GM21717 (cell line): ENCODE measurements at regions not wholly inside any gene's neighbourhood (a gene's known extent, or its start where the extent isn't known, plus 50 kb on each side); places are given as distances from the start of the nearest gene placed in this dataset.
"Not testable (repeated sequence)": the region's sequence is repeated elsewhere in the genome, so short reads cannot be mapped to it uniquely, and the experiment has no call there.

Experiments
- ATAC-seq: cut with Tn5 transposase; IDR thresholded peaks from one replicate; pipeline ENCODE4 v1.9.1; 2021; ENCODE audit warnings: mild to moderate bottlenecking, moderate library complexity; ENCODE audit not compliant: unreplicated experiment

DNA sequence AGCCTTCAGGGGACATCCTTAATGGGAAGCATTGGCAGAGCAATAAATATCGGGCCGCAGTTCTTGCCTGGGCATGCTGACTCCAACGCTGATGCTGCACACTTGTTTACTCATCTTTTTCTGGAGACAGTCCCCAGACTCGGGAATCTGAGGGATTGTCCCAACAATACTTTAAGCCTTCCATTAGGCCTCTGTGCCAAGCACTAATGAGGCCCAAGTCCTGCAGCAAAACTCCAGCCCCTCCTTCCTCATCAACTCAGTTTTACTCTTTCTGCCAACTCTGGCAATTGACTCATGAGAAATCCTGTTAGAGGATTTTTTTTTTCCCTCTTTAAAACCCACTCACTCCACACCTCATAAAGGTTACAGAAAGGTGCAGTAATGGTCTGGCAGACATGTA, 233.4 kb upstream of the PELI2 start:
- no peak for ATAC-seq

DNA sequence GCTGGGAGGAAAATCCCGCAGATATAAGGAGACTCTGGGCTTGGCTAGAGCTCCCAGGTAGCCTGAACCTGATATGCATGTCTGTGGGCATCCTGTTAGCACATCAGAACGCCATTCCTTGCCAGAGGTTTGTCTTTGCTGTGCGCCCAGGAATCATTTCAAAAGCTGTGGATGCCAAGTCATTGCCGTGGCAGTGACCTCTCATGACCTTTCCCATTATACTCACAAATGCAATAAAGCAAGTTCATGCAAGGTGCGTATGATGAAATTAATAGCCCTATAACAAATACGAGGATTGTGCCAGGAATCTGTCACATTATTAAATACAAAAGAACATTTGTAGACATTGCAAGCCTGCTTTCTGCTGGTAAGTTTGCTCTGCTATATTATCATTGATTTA, 229.1 kb upstream of the PELI2 start:
- no peak for ATAC-seq

DNA sequence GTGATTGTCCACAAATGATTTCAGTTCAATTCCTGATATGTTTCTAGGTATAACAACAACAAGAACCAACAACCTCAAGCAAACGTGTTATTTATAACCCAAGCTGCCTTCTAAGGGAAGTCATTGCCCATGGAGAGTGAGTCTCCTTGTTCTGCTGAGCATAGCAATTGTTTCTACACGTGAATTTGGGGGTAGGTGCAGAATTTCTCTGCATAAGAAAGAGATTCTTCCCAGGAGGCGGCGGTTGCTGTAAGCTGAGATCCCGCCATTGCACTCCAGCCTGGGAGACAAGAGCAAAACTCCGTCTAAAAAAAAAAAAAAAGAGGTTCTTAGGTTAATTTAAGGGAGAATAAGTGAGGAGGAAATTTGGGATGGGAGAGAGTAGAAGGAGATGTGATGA, 226.5 kb upstream of the PELI2 start:
- ATAC-seq = no peak

DNA sequence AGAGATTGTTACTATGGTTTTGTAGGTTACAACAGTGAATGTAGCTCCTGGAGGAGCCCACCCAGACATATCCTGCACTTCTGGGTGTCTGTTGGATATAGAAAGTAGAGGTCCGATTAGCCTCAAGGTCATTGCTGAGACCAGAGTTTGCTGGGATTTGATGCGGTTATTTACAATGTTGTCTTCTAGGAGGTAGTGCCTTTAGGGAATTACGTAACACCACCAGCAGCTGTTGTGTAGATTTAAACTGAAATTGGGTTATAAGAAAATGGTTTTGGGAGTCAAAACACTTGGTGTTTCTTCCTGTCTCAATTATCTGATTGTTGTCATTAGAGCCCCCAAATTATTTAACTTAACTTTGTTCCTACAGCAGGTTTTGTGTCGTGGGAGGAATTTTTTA, 225.3 kb upstream of the PELI2 start:
- ATAC-seq = no peak

DNA sequence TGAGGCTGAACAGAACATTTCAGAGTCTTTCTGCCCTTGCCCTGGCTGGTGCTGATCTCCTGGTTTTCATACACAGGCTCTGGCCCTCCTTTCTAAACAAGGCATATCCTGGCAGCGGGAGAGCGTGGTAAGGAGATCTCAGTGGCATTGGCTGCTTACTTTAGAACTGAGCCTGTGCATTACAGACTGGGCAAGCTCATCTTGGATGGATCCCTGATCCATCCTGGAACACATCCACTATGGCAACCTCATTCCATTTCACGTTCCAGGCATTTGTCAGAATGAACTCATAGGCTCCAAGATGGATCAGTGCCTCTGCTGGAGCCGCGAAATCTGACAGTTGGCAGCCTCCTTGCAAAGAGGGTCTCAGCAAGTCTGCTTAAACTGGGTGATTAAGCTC, 224.5 kb upstream of the PELI2 start:
- no peak for ATAC-seq

DNA sequence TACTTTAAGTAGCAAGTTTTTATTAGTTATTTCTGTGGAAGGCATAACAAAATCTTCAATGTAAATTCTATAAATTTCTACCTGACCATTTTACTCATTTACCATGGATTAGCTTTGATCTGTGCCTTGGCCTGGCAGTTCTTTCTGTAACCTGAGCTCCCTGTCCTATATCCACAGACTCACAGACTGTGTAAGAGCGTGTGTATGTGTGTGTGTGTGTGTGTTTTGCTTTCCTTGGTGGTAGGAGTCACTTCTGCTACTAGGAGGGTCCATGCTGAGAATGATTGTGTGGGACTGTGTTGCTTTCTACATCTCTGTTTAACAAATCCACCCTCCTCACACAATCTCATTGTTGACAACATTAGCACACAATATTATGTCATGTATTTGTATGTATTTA, 221.2 kb upstream of the PELI2 start:
- ATAC-seq = no peak

DNA sequence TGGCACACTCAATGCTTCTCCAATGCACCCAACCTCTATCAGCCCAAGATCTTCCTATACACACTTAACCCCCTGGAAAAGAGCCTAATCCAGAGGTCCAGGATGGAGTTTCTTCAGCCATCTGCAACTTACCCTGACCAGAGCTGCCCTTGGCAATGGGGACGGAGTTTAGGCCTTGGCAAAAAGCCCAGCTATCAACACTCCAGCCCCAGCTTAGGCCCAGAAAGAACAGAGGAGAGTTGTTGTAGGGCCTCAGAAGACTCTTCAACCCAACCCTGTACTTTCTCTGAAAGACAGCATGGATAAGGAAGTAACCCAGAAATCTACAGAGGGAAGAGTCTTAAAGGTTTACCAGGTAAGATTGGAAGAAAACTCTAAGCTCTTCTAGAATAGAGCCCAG, 219.3 kb upstream of the PELI2 start:
- ATAC-seq = no peak

DNA sequence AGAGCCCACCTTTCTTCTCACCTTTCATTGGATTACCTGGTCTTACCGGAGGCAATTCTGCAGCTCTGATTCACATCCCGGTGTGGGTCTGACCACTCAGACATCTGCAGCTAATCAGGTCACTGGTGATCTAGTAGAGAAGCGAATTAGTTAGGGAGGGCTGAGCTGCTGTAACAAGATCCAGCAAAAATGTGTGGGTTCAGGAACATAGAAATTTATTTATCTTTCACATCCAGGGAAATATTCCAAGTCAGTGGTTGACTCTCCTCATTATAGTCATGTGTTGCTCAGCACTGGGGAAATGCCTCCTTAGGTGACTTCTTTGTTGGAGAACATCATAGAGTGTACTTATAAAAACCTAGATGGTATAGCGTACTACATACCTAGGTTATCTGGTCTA, 218.7 kb upstream of the PELI2 start:
- no peak for ATAC-seq

DNA sequence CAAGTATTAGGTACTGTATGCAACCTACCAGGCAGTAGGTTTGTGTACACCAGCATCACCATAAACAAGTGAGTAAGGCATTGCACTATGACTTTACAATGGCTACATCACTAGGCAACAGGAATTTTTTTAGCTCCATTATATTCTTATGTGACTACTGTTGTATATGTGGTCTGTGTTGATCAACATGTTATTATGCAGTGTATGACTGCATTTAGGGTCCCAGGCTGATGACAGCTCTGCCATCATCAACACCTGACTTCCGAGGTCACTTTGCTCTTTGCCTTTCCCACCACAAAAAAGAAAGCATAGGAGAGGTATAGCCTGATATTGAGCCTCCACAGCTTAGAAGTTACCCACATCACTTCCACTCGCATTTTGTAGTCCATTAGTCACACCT, 217.5 kb upstream of the PELI2 start:
- ATAC-seq = no peak

DNA sequence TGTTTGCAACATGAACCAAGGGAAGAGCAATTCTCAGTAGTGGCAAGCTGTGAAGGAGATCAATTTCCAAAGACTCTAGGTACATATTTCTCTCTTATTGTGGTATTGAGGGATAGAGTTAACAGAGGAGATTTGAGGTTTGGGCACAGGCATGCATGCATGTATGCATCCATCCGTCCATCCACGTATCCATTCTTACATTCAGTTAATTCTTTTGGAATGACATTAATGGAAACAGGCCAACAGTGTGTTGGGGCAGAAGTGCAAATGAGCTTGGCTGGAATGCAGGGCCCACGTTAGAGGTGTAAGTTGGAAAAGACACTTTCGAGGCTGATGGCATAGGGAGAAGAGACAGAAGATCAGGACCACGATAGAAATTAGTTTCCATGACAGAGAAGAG, 216.9 kb upstream of the PELI2 start:
- no peak for ATAC-seq

DNA sequence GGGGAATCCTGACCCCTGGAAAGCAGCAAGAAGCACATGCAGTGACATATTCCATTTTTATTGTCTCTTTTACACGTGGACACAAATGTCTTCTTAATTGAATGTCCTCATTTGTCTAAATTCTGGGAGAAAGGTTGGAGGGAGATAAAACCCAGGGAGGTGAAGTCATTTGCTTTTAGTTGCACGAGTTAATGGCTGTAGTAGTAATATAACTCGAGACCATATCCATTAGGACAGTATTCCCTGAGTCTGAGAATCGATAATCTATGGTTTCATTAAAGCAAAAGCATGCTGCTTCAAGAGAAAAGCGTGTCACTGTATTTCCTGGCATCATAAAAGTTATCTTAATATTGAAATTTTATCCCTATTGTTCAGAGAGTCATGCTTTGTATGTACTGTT, 216.0 kb upstream of the PELI2 start:
- no peak for ATAC-seq

DNA sequence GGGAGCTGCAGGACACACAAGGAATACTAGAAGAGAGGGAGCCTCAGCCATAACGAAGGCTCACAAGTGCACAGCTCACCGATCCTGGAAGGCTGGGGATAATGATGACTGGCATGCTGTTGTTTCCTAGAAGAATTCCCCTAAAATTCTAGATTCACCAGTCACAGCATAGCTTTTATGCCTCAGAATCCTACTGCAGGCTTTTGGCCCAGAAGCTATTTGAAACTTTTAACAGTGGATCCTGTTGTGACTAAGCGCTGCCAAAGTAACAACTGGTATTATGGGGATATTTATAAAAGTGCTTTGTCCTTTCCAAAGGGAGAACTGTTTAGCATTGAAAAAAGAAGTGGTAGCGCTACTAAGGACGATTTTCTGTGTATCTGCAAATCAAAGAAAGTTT, 214.1 kb upstream of the PELI2 start:
- no peak for ATAC-seq

DNA sequence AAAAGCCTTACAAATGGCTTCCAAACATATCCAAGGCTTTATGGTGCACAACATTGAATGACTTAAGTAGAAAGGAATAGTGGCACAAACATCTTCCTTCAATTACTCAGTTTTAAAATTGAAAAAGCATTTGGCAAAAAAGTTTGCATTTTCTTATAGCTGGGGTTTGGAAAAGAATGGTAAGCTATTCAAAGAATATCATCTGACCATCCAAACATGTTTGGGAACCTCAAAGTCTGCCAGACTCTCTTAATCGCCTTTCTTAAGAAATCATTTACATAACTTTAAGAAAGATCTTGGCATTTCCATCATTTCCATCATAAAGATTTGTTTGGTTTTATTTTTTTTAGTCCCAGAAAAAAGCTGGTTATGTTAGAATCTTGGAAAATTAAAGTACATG, 210.1 kb upstream of the PELI2 start:
- no peak for ATAC-seq

DNA sequence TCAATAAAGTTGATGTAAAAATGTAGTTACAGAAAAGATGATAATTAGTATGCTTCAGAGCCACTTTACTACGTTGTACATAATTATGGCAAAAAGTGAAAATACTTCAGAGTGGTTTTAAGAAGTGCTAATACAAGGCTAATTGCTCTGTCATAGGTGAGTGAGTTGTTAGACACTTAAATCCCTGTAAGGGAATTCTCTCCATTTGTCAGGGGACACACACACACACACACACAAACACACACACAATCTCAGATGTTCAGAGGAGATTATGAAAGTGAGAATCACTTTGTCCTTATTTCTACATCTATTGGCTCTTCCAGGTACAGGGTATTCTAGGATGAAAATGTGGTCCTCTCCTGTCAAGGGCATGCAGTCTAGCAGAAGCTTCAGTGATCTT, 208.3 kb upstream of the PELI2 start:
- ATAC-seq = no peak

DNA sequence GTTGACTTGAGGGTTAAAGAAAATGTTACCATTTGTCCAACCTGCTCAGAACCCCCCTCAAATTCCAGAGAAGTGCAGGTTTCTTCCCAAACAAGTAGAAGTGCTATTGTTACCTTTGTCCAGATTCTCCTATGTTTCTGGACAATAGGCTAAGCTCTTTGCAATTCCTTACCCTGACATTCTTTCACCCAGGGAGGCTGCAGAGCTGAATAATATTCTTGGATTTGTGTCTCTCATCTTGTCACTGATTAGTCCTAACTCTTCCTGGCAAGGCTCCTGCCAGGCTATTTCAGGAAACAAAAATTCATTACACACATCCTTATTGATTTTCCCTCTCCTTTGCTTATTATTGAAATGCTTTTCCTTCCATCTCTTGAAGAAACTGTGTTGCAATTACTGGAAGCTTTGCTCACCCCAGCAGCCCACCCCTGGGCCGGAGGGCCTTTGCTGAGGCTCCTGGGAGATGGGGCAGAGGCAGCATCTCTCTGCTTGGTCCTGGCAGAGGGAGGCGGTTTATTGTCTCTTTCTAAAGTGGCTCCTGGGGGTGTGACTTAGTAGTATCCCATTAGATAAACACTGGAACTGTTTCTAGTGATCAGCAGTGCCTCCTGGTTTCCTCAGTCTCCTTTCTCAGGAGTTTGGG, 207.5 kb upstream of the PELI2 start:
- ATAC-seq = no peak

DNA sequence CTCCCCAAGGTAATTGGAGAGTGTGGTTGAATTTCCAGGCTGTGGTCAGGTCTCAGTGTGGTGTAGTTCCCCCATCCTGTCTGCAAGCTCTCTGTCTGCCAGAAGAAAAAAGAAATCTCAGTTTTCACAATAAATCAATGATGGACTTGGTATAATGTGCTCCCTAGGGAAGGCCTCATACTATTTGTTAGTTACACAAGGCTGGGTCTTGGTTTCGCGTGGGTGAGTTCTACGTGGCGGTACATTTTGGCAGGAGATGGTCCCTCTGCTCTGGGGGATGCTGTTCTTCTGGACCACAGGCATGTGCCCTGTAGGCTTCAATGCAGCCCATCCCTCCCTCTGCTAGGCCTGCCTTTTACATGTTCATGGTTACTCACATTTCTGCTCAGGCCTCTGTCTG, 206.4 kb upstream of the PELI2 start:
- no peak for ATAC-seq

DNA sequence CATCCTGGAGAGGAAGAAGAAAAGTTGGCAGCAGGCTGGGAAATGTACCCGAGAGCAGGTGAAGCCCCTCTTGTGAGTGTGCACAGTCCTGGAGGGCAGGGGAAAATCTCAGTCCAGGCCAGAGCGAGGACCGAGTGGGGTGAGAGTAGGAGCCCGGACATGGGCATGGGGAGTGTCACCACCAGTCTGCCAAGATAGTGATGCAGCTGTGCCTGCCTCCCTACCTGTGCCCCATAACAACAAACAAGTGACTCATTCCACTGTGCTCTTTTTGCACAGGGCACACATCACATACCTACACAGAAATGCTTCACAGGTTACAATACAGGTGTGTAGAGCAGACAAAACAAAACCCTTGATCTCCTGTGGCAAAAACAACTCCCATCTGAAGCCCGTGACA, 205.9 kb upstream of the PELI2 start:
- no peak for ATAC-seq

DNA sequence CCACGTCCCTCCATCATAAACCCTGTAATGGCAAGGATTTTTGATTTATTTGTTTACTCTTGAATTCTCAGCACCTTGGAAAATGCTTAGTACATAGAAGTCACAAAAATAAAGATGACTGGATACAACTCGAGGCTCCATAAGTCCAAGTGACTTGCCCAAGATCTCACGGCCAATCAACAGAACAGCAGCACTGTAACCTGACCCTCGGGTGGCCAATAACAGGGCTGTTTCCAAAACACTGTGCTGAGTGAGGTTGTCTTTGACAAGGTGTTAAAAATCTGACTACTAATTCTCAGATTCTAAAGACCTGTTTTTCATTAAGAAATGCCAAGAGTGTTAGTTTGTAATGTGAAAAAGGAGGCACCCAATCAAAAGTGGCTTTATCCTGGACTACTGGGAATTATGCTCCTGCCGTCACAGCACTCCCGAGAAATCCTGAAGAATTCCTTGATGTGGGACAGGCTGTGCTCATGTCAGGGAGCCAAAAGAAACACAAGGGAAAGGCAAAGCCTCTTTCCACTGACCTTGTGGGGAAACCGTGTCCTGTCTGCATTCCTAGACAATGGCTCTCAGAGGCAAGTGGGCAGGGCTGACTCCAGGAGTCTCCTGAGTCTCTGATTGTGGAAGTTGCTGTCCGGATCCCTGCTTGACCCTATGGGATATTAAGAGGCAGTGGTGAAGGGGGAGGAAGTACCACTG, 204.7 kb upstream of the PELI2 start:
- no peak for ATAC-seq

DNA sequence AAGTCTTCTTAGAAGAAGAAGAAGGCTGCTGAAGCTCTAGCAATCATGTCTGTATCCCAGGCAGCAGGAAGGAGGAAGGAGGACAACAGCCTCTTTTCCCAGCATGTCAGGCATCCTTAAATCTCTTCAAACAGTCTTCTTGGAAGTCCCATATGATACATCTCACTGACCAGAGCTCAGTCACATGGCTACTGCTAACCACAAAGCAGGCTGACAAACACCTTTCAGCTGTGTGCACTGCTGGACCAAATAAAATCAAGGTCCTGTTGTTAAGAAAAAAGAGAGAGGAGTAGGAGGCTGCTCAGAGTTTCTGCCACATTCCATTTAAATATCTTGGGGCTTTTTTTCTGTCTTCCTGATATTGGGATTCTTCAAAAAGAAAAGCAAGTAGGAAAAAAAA, 203.4 kb upstream of the PELI2 start:
- no peak for ATAC-seq

DNA sequence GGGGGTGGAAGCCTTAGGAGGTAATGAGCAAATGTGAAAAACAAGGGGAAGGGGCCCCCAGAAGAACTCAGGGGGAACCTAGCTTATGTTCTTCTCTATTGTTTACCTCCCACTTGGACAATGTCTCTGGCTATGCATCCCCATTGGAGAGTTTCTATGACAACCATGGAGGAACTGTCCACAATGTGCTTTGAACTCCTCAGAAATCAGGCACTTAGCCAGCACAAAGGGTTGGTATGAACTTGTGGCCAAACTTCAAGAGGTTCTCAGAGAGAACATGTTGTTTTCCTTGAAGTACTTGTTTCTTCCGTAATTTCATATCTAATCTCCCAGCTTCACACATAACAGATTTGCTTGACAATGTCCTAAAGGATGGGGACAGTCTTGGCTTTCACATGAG, 202.8 kb upstream of the PELI2 start:
- no peak for ATAC-seq

DNA sequence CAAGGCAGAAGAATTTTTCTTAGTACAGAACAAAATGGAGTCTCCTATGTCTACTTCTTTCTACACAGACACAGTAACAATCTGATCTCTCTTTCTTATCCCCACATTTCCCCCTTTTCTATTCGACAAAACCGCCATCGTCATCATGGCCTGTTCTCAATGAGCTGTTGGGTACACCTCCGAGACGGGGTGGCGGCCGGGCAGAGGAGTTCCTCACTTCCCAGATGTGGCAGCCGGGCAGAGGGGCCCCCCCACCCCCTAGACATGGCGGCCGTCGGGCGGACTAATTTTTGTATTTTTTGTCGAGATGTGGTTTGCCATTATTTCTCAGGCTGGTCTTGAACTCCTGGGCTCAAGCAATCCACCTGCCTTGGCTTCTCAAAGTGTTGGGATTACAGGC, 198.4 kb upstream of the PELI2 start:
- ATAC-seq = not testable (repeated sequence)

DNA sequence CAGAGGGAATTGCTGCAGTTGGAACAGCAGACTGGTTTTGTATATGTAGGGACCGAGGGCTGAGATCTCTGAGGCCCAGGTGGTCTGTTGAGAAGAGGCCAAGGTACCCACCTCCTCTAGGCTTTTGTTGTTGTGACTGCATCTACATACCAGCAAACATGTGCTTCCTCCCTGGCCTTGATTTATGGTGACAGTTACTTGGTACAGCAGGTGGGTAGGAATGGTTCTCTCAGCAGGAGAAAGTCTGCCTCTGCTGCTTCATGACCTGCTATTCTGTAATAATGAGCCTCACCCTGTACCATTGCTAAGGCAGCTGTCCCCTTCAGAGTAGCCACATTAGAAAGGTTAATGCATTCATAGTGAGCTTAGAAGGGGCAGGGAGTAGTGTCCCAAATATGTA, 196.7 kb upstream of the PELI2 start:
- no peak for ATAC-seq

DNA sequence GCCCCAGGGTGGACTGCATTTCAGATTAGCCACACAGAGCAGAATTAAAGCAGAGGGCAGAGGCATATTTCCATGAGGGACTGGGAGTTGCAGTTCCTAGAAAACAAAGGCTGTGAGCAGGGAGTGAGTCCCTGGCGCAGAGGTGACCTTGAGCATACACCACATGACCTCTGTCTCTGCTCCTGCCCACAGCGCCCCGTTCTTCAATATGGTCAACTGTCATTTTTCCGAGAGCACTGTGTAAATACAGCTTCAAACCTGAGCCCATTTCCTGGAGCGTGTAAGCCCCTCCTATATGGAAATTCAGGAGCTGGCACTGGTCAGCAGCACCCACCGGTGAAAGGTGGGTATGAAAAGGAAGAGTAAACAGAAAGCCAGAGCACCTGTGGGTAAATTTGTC, 192.2 kb upstream of the PELI2 start:
- ATAC-seq = no peak
